H9 (cell line): ENCODE measurements at regions not wholly inside any gene's neighbourhood (a gene's known extent, or its start where the extent isn't known, plus 50 kb on each side); places are given as distances from the start of the nearest gene placed in this dataset.

Experiments used
- DNase-seq: peaks from one replicate; pipeline ENCODE4 v3.0.0-alpha.2; 2017
- H2AFZ ChIP-seq: one replicate; pipeline ENCODE4 v1.6.1; 2013; ENCODE audit warnings: mild to moderate bottlenecking, low read length, control low read depth, moderate library complexity
- H2AK5ac ChIP-seq: 2 replicates; pipeline ENCODE4 v1.6.1; 2013; ENCODE audit warnings: low read length, control low read depth, mixed read lengths; ENCODE audit not compliant: insufficient read length
- H2BK120ac ChIP-seq: one replicate; pipeline ENCODE4 v1.6.1; 2013; ENCODE audit warnings: low read depth, mild to moderate bottlenecking, low read length, control low read depth, inconsistent platforms; ENCODE audit not compliant: poor library complexity, severe bottlenecking
- H2BK12ac ChIP-seq: 2 replicates; pipeline ENCODE4 v1.6.1; 2013; ENCODE audit warnings: low read length, control low read depth, mixed read lengths, low read depth; ENCODE audit not compliant: insufficient read length
- H2BK15ac ChIP-seq: 2 replicates; pipeline ENCODE4 v1.6.1; 2013; ENCODE audit warnings: low read depth, low read length, control low read depth
- H2BK20ac ChIP-seq: one replicate; pipeline ENCODE4 v1.6.1; 2013; ENCODE audit warnings: low read depth, mild to moderate bottlenecking, low read length, control low read depth, inconsistent platforms; ENCODE audit not compliant: poor library complexity, severe bottlenecking
- H2BK5ac ChIP-seq: 2 replicates; pipeline ENCODE4 v1.6.1; 2013; ENCODE audit warnings: low read length, control low read depth, mixed read lengths; ENCODE audit not compliant: insufficient read length
- H3K14ac ChIP-seq: 2 replicates; pipeline ENCODE4 v1.6.1; 2013; ENCODE audit warnings: low read length, control low read depth; ENCODE audit not compliant: insufficient read depth
- H3K18ac ChIP-seq: 2 replicates; pipeline ENCODE4 v1.6.1; 2013; ENCODE audit warnings: low read depth, mild to moderate bottlenecking, mixed read lengths, low read length, control low read depth; ENCODE audit not compliant: insufficient read length
- H3K23ac ChIP-seq: 2 replicates; pipeline ENCODE4 v1.6.1; 2013; ENCODE audit warnings: low read length, control low read depth, mixed read lengths, low read depth; ENCODE audit not compliant: insufficient read length
- H3K23me2 ChIP-seq: 2 replicates; pipeline ENCODE4 v1.6.1; 2013; ENCODE audit warnings: low read depth, mild to moderate bottlenecking, mixed read lengths, low read length, control low read depth; ENCODE audit not compliant: insufficient read length, poor library complexity, severe bottlenecking
- H3K27ac ChIP-seq: 2 replicates; pipeline ENCODE4 v1.5.1; 2013; ENCODE audit warnings: low read length, control low read depth, mixed read lengths, low read depth; ENCODE audit not compliant: insufficient read length
- H3K27me3 ChIP-seq: 2 replicates; pipeline ENCODE4 v1.6.1; 2013; ENCODE audit warnings: low read length, control low read depth, inconsistent platforms; ENCODE audit not compliant: insufficient read depth
- H3K4ac ChIP-seq: 2 replicates; pipeline ENCODE4 v1.6.1; 2013; ENCODE audit warnings: low read depth, mild to moderate bottlenecking, control low read depth, inconsistent platforms, low read length, moderate library complexity
- H3K4me1 ChIP-seq: 2 replicates; pipeline ENCODE4 v1.6.1; 2013; ENCODE audit warnings: low read length, control low read depth, inconsistent platforms; ENCODE audit not compliant: insufficient read depth
- H3K4me2 ChIP-seq: 2 replicates; pipeline ENCODE4 v1.6.1; 2013; ENCODE audit warnings: low read length, control low read depth, mixed read lengths; ENCODE audit not compliant: insufficient read length, insufficient read depth
- H3K56ac ChIP-seq: 2 replicates; pipeline ENCODE4 v1.6.1; 2013; ENCODE audit warnings: low read depth, mild to moderate bottlenecking, mixed read lengths, low read length, control low read depth; ENCODE audit not compliant: insufficient read length
- H3K79me1 ChIP-seq: 2 replicates; pipeline ENCODE4 v1.6.1; 2013; ENCODE audit warnings: low read depth, mild to moderate bottlenecking, moderate library complexity, low read length, control low read depth, inconsistent platforms; ENCODE audit not compliant: insufficient read depth, poor library complexity, severe bottlenecking
- H3K79me2 ChIP-seq: 2 replicates; pipeline ENCODE4 v1.6.1; 2013; ENCODE audit warnings: low read length, control low read depth, inconsistent platforms; ENCODE audit not compliant: insufficient read depth
- H3K9ac ChIP-seq: 2 replicates; pipeline ENCODE4 v1.6.1; 2013; ENCODE audit warnings: low read length, control low read depth, mixed read lengths; ENCODE audit not compliant: insufficient read length; ENCODE audit errors: extremely low read depth
- H3K9me3 ChIP-seq: one replicate; pipeline ENCODE4 v1.6.1; 2013; ENCODE audit warnings: low read depth, low read length, inconsistent platforms; ENCODE audit not compliant: control insufficient read depth
- H3T11ph ChIP-seq: one replicate; pipeline ENCODE4 v1.6.1; 2013; ENCODE audit warnings: mild to moderate bottlenecking, low read length, control low read depth, inconsistent platforms
- H4K20me1 ChIP-seq: one replicate; pipeline ENCODE4 v1.6.1; 2013; ENCODE audit not compliant: control insufficient read depth, insufficient read length, insufficient read depth
- H4K5ac ChIP-seq: 2 replicates; pipeline ENCODE4 v1.6.1; 2013; ENCODE audit warnings: low read depth, mild to moderate bottlenecking, mixed read lengths, low read length, control low read depth; ENCODE audit not compliant: insufficient read length
- H4K8ac ChIP-seq: replicated peaks from 2 replicates; pipeline ENCODE4 v1.6.1; 2013; ENCODE audit warnings: low read length, control low read depth, mixed read lengths, low read depth; ENCODE audit not compliant: insufficient read length
- H4K91ac ChIP-seq: 2 replicates; pipeline ENCODE4 v1.6.1; 2013; ENCODE audit warnings: low read depth, mild to moderate bottlenecking, moderate library complexity, mixed read lengths, low read length, control low read depth; ENCODE audit not compliant: insufficient read length
- H3K27ac Mint-ChIP-seq, 3 experiments: 2 replicates in 2 of 3; 3 replicates in 1 of 3; pipeline ENCODE4 v1.8.0; 2020 to 2021; ENCODE audit warnings: mixed read lengths in 3 of 3, mild to moderate bottlenecking in 1 of 3, moderate library complexity in 1 of 3
- H3K27me3 Mint-ChIP-seq: 2 replicates; pipeline ENCODE4 v1.8.0; 2021; ENCODE audit warnings: low read depth, mild to moderate bottlenecking, moderate library complexity, mixed read lengths
- H3K36me3 Mint-ChIP-seq, 3 experiments: 2 replicates in 2 of 3; 3 replicates in 1 of 3; pipeline ENCODE4 v1.8.0; 2020 to 2021; ENCODE audit warnings: low read depth in 3 of 3, mixed read lengths in 3 of 3; ENCODE audit not compliant: insufficient read depth in 1 of 3
- H3K4me1 Mint-ChIP-seq, 2 experiments: 2 replicates each; pipeline ENCODE4 v1.8.0; 2020; ENCODE audit warnings: mixed read lengths in 2 of 2
- H3K4me3 Mint-ChIP-seq, 2 experiments: 2 replicates in 1 of 2; 3 replicates in 1 of 2; pipeline ENCODE4 v1.8.0; 2020 to 2021; ENCODE audit warnings: mild to moderate bottlenecking in 2 of 2, mixed read lengths in 2 of 2, moderate library complexity in 1 of 2
- H3K9me3 Mint-ChIP-seq, 2 experiments: 2 replicates in 1 of 2; 3 replicates in 1 of 2; pipeline ENCODE4 v1.8.0; 2020; ENCODE audit warnings: mild to moderate bottlenecking in 2 of 2, mixed read lengths in 2 of 2, moderate library complexity in 1 of 2
- CTCF ChIP-seq: fragments of 200-600 bp; sonication (generic); conservative IDR thresholded peaks from 3 replicates; pipeline ENCODE4 v1.8.0; 2021; ENCODE audit warnings: antibody characterized with exemption, mild to moderate bottlenecking
- WGBS: extraction: QIAGEN DNeasy Blood & Tissue Kit; methylation state at CpG from one replicate; pipeline ENCODE4 v1.1.7; 2013; ENCODE audit warnings: missing lambda C conversion rate, low lambda C conversion rate, mixed read lengths; ENCODE audit not compliant: insufficient read length; ENCODE audit errors: extremely low coverage; 5-methylcytosine and 5-hydroxymethylcytosine counted together

DNA sequence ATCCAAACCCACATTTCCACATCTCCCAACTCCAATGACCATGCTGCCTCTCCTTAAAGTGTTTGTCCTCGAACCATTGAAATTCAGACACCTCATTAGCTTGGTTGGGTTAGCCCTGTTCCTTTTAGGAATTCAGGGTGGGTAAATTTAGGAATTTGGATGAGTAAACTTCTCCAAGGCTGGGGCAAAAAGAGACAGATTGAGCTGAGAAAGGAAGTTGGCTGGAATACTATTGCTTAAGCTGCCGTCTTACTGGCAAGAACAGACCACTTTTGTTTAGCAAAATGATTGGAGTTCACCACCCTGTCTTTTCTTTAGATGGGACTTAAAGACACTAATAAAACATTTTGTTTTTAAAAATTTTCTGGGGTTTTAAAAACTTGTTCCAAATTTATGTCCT lies 143.6 kb upstream of the GDNF start:
- no peak overlapping the region for H3K9ac ChIP-seq
- no peak overlapping the region for H2BK5ac ChIP-seq
- H3K23me2 ChIP-seq = no peaks in the 10 kb centered on the region
- no peak overlapping the region for H3K56ac ChIP-seq
- no peak for TF ChIP-seq CTCF
- H3K27ac ChIP-seq = no peak overlapping the region
- no peak overlapping the region for H2BK20ac ChIP-seq
- H3K4ac ChIP-seq = no peak overlapping the region
- no peak overlapping the region for H2AFZ ChIP-seq
- H3K18ac ChIP-seq = no peak overlapping the region
- no peaks in the 10 kb centered on the region for H3K27me3 ChIP-seq
- no peak overlapping the region for H4K91ac ChIP-seq
- no peak overlapping the region for H3K4me3 Mint-ChIP-seq
- H3K23ac ChIP-seq = no peak overlapping the region
- H3T11ph ChIP-seq = no peak overlapping the region
- peaks cover 4 to 6% of the 10 kb centered on the region in 2 experiments; a peak in 3 of 5 replicates for H3K9me3 Mint-ChIP-seq
- H3K4me2 ChIP-seq = no peak overlapping the region
- H4K5ac ChIP-seq = no peak overlapping the region
- no peaks in the 10 kb centered on the region for H3K79me2 ChIP-seq
- no peak for DNase-seq
- H2BK12ac ChIP-seq = no peak overlapping the region
- no peaks in the 10 kb centered on the region for H3K9me3 ChIP-seq
- no peak overlapping the region for H2BK120ac ChIP-seq
- H3K36me3 Mint-ChIP-seq = peaks cover 0 to 8% (median 0%) of the 10 kb centered on the region in 3 experiments; a peak in 1 of 7 replicates
- no peaks in the 10 kb centered on the region; the same call in 1 of the 2 replicates for H3K27me3 Mint-ChIP-seq
- no peak overlapping the region for H2AK5ac ChIP-seq
- peaks cover 7 to 8% of the 10 kb centered on the region in 2 experiments for H3K4me1 Mint-ChIP-seq
- H4K20me1 ChIP-seq = no peaks in the 10 kb centered on the region
- no peaks in the 10 kb centered on the region for H3K4me1 ChIP-seq
- H2BK15ac ChIP-seq = no peak overlapping the region
- H3K27ac Mint-ChIP-seq = no peak overlapping the region
- no peaks in the 10 kb centered on the region for H3K79me1 ChIP-seq
- WGBS = no CpG with 5 or more reads among the region's 2 CpGs
- H3K14ac ChIP-seq = no peak overlapping the region
- no peak overlapping the region for H4K8ac ChIP-seq
